MCF 10A (cell line): ENCODE measurements at regions not wholly inside any gene's neighbourhood (a gene's known extent, or its start where the extent isn't known, plus 50 kb on each side); places are given as distances from the start of the nearest gene placed in this dataset.

Experiments
- BruUV-seq: library from RNA; stranded (reverse); fragments of 400-500 nt; replicated peaks from 2 replicates; lab custom pipeline; 2021; lab: Mats Ljungman, UMichigan
- CTCF ChIA-PET: fragments of 300-600 bp; sonication (Branson Sonifier 250); formaldehyde crosslinking; extraction: SDS; loops from one replicate; lab custom pipeline; 2021; ENCODE audit warnings: antibody characterized with exemption, inconsistent platforms; lab: Yijun Ruan, JAX
- POLR2A ChIA-PET: fragments of 300-600, 350-650 bp; sonication (Branson Sonifier 250); formaldehyde crosslinking; extraction: SDS; loops from one replicate; lab custom pipeline; 2020; ENCODE audit warnings: antibody characterized with exemption, inconsistent platforms; lab: Yijun Ruan, JAX
- DNase-seq: peaks from one replicate; pipeline ENCODE4 v3.0.0-alpha.2; 2018; ENCODE audit not compliant: unreplicated experiment
- H3K27ac Mint-ChIP-seq: one replicate; pipeline ENCODE4 v1.8.0; 2022; ENCODE audit warnings: mild to moderate bottlenecking, low read depth, mixed read lengths; ENCODE audit not compliant: unreplicated experiment
- H3K27me3 Mint-ChIP-seq: one replicate; pipeline ENCODE4 v1.8.0; 2022; ENCODE audit warnings: mixed read lengths; ENCODE audit not compliant: insufficient read depth, unreplicated experiment
- H3K36me3 Mint-ChIP-seq: one replicate; pipeline ENCODE4 v1.8.0; 2022; ENCODE audit warnings: mild to moderate bottlenecking, moderate library complexity, mixed read lengths; ENCODE audit not compliant: insufficient read depth, unreplicated experiment
- H3K4me1 Mint-ChIP-seq: one replicate; pipeline ENCODE4 v1.8.0; 2022; ENCODE audit warnings: mixed read lengths; ENCODE audit not compliant: insufficient read depth, unreplicated experiment
- H3K4me3 Mint-ChIP-seq: one replicate; pipeline ENCODE4 v1.8.0; 2022; ENCODE audit warnings: mild to moderate bottlenecking, moderate library complexity, mixed read lengths; ENCODE audit not compliant: unreplicated experiment
- H3K9me3 Mint-ChIP-seq: one replicate; pipeline ENCODE4 v1.8.0; 2022; ENCODE audit warnings: mixed read lengths; ENCODE audit not compliant: unreplicated experiment
- intact Hi-C: fragments of 100-400 bp; cut with micrococcal nuclease; formaldehyde crosslinking; loops from 2 replicates; pipeline ENCODE4 v1.14.1; 2022
- TF ChIP-seq, protein P1 (sequence below): fragments of 200-600 bp; IDR thresholded peaks from one replicate; pipeline ENCODE4 v1.8.0; 2022; ENCODE audit warnings: antibody characterized with exemption, mild to moderate bottlenecking; ENCODE audit not compliant: unreplicated experiment

DNA sequence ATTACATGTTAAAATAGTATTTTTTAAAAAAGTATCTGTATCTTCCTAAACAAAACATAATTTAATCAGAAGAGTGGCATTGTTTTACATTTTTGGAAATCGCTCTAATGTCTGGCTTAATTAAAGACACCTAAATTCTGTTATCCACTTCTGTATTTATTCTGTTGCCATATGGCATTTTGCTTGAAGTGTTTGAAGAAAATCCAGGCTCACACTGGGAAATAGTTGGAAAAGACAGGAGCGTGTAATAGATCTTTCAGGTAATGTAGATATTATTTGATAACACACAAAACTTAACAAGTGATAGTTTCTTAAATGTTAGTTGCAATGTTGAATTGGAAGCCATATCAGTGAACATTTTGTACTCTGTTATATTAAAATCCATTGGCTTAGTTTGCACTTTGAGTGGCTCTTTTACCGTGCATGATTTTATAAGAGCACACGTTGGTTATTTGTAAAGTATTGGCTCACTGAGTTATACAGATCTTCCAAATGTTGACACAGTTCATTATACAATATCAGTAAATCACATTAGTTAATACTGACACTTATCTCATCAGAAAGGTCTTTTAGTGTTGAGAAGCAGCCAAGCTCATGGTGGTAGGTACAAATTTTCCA lies 128.4 kb upstream of the NPVF start:
- Mint-ChIP-seq H3K27me3 (peaks cover 42% of the 10 kb centered on the region), H3K27ac (no peak overlapping the region), H3K36me3 (no peaks in the 10 kb centered on the region), H3K4me1 (no peaks in the 10 kb centered on the region), H3K4me3 (no peak overlapping the region), H3K9me3 (no peaks in the 10 kb centered on the region)
- TF ChIP-seq, protein P1, sequence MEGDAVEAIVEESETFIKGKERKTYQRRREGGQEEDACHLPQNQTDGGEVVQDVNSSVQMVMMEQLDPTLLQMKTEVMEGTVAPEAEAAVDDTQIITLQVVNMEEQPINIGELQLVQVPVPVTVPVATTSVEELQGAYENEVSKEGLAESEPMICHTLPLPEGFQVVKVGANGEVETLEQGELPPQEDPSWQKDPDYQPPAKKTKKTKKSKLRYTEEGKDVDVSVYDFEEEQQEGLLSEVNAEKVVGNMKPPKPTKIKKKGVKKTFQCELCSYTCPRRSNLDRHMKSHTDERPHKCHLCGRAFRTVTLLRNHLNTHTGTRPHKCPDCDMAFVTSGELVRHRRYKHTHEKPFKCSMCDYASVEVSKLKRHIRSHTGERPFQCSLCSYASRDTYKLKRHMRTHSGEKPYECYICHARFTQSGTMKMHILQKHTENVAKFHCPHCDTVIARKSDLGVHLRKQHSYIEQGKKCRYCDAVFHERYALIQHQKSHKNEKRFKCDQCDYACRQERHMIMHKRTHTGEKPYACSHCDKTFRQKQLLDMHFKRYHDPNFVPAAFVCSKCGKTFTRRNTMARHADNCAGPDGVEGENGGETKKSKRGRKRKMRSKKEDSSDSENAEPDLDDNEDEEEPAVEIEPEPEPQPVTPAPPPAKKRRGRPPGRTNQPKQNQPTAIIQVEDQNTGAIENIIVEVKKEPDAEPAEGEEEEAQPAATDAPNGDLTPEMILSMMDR: no peak
- ChIA-PET CTCF (no interaction called here), POLR2A (interaction anchor here (0.7 kb wide), 1 partner anchor 97 kb away, joined by 3 read pairs; no protein-coding TSS in a partner anchor)
- BruUV-seq: no TSS peak
- intact Hi-C loops: no loop called here
- DNase-seq: no peak

DNA sequence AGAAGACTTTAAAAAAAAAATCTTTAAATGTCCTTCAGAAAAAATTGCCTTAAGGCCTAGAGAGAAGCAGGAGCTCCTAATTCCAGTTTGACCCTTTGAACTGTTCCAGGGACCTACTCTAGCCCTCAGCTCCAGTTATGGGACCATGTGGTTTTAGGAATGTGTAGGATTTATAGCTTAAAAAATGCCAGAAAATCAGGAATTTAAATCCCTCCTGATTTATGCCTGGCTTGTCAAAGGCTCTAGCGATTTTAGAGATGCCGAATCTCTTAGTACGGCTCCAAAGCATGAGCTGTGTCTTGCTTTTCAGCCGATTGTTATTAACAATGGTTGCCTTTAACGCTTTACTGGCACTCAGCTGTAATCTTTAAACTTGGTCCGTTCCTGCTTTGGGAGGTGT lies 130.6 kb upstream of the NPVF start:
- Mint-ChIP-seq H3K9me3 (no peaks in the 10 kb centered on the region), H3K4me1 (no peaks in the 10 kb centered on the region), H3K27ac (no peak overlapping the region), H3K36me3 (no peaks in the 10 kb centered on the region), H3K4me3 (no peak overlapping the region), H3K27me3 (peaks cover 51% of the 10 kb centered on the region)
- intact Hi-C loops: no loop called here
- TF ChIP-seq, protein P1: no peak
- BruUV-seq: no TSS peak
- no peak for DNase-seq
- CTCF ChIA-PET: interaction anchor here (0.6 to 1.2 kb wide), 4 partner anchors 30 to 682 kb away, joined by 3 to 4 read pairs (median 3); no protein-coding TSS in a partner anchor
- POLR2A ChIA-PET: interaction anchor here (0.6 kb wide), 1 partner anchor 18 kb away, joined by 3 read pairs; no protein-coding TSS in a partner anchor

DNA sequence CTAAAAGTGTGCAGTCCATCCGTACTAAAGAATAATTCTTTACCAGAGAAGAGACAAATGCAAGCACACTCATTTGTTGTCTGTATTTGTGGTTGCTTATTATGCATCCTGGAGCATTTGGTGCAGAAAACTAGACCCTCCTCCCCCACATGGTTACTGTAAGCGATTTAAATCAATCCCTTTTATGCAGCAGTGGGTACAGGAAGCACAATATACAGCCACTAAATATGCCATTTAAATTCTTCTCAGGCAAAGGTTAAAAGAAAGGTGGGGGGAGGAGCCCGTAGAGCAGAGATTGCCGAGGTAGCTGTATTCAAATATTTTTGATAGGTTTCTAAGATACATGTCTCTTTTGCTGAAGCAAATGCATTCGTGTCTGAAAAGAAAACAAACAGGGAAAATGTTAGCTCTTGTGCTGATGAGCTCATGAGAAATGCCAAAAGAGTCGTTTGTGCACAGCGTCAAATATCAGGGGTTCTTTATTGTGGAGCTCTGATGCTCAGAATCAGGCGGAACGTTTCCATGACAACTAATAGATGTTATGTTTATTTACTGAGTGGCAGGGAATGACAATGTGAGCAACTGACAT lies 131.3 kb upstream of the NPVF start:
- Mint-ChIP-seq H3K36me3 (no peaks in the 10 kb centered on the region), H3K9me3 (no peaks in the 10 kb centered on the region), H3K27me3 (peaks cover 54% of the 10 kb centered on the region), H3K27ac (no peak overlapping the region), H3K4me3 (no peak overlapping the region), H3K4me1 (no peaks in the 10 kb centered on the region)
- TF ChIP-seq, protein P1: no peak
- ChIA-PET POLR2A (no interaction called here), CTCF (interaction anchor here (0.9 kb wide), 1 partner anchor 29 kb away, joined by 3 read pairs; no protein-coding TSS in a partner anchor)
- no TSS peak for BruUV-seq
- DNase-seq: no peak
- intact Hi-C loops: no loop called here

DNA sequence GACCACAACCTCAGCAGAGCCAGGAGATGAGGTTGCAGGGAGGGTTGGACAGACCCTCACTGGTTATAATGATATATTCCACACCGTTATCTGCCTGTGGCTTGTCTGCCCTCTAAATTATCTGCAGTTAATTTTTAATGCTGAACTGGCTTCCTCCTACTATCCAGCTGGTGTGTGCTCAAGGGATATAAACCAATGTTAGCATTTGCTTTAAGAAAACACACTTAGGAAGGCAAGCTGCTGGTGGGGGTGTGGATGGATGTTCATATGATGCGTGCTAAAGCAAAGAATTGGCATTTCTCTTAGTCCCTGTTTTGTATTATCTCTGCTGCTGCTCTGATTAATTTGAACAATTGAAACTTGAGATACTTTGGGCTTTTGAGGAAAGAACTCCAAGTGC lies 132.2 kb upstream of the NPVF start:
- no peak overlapping the region for H3K27ac Mint-ChIP-seq
- TF ChIP-seq, protein P1: no peak
- CTCF ChIA-PET: interaction anchor here (0.5 kb wide), 1 partner anchor 20 kb away, joined by 3 read pairs; no protein-coding TSS in a partner anchor

More for the DNA sequence above, 132.2 kb upstream of the NPVF start:
- BruUV-seq: no TSS peak
- POLR2A ChIA-PET: no interaction called here
- H3K4me1 Mint-ChIP-seq: no peaks in the 10 kb centered on the region
- DNase-seq: no peak
- intact Hi-C loops: no loop called here
- no peaks in the 10 kb centered on the region for H3K9me3 Mint-ChIP-seq
- H3K36me3 Mint-ChIP-seq: no peaks in the 10 kb centered on the region
- H3K27me3 Mint-ChIP-seq: peaks cover 60% of the 10 kb centered on the region
- H3K4me3 Mint-ChIP-seq: no peak overlapping the region
